HG02840 (cell line): ENCODE measurements at regions not wholly inside any gene's neighbourhood (a gene's known extent, or its start where the extent isn't known, plus 50 kb on each side); places are given as distances from the start of the nearest gene placed in this dataset.
"Not testable (repeated sequence)": the region's sequence is repeated elsewhere in the genome, so short reads cannot be mapped to it uniquely, and the experiment has no call there.

Experiments
- ATAC-seq: cut with Tn5 transposase; IDR thresholded peaks from one replicate; pipeline ENCODE4 v1.9.1; 2021; ENCODE audit warnings: mild to moderate bottlenecking, moderate library complexity, moderate number of reproducible peaks; ENCODE audit not compliant: unreplicated experiment, low FRiP score

- not testable (repeated sequence) for ATAC-seq
Measured at GRCh38 chr12:131268571-131268970, 314.9 kb downstream of the ADGRD1 start.

GRCh38 chr12:131269551-131269950 lies 315.8 kb downstream of the ADGRD1 start:
- ATAC-seq, result no peak

GRCh38 chr12:131269977-131270376 lies 316.3 kb downstream of the ADGRD1 start:
- ATAC-seq, result not testable (repeated sequence)

- no peak for ATAC-seq
Measured at GRCh38 chr12:131271724-131272123, 318.0 kb downstream of the ADGRD1 start.

GRCh38 chr12:131272283-131272814 lies 318.6 kb downstream of the ADGRD1 start:
- not testable (repeated sequence) for ATAC-seq

GRCh38 chr12:131273291-131273845 lies 319.7 kb downstream of the ADGRD1 start:
- no peak for ATAC-seq

- no peak for ATAC-seq
Measured at GRCh38 chr12:131274061-131274460, 320.4 kb downstream of the ADGRD1 start.

GRCh38 chr12:131274906-131275305 lies 321.2 kb downstream of the ADGRD1 start:
- no peak for ATAC-seq

- ATAC-seq, result no peak
Measured at GRCh38 chr12:131275824-131276223, 322.1 kb downstream of the ADGRD1 start.

GRCh38 chr12:131276501-131277185 lies 322.9 kb downstream of the ADGRD1 start:
- ATAC-seq, result no peak

GRCh38 chr12:131277186-131278091 lies 323.7 kb downstream of the ADGRD1 start:
- not testable (repeated sequence) for ATAC-seq

- ATAC-seq, result not testable (repeated sequence)
Measured at GRCh38 chr12:131278451-131279115, 324.9 kb downstream of the ADGRD1 start.

GRCh38 chr12:131279281-131279921 lies 325.7 kb downstream of the ADGRD1 start:
- no peak for ATAC-seq

- ATAC-seq, result no peak
Measured at GRCh38 chr12:131280426-131280825, 326.7 kb downstream of the ADGRD1 start.

- no peak for ATAC-seq
Measured at GRCh38 chr12:131281016-131281415, 327.3 kb downstream of the ADGRD1 start.

- ATAC-seq, result no peak
Measured at GRCh38 chr12:131282292-131283080, 328.8 kb downstream of the ADGRD1 start.

- ATAC-seq, result no peak
Measured at GRCh38 chr12:131283191-131283861, 329.6 kb downstream of the ADGRD1 start.
